ENCODE measurements at regions not wholly inside any gene's neighbourhood (a gene's known extent, or its start where the extent isn't known, plus 50 kb on each side); places are given as distances from the start of the nearest gene placed in this dataset.

DNA sequence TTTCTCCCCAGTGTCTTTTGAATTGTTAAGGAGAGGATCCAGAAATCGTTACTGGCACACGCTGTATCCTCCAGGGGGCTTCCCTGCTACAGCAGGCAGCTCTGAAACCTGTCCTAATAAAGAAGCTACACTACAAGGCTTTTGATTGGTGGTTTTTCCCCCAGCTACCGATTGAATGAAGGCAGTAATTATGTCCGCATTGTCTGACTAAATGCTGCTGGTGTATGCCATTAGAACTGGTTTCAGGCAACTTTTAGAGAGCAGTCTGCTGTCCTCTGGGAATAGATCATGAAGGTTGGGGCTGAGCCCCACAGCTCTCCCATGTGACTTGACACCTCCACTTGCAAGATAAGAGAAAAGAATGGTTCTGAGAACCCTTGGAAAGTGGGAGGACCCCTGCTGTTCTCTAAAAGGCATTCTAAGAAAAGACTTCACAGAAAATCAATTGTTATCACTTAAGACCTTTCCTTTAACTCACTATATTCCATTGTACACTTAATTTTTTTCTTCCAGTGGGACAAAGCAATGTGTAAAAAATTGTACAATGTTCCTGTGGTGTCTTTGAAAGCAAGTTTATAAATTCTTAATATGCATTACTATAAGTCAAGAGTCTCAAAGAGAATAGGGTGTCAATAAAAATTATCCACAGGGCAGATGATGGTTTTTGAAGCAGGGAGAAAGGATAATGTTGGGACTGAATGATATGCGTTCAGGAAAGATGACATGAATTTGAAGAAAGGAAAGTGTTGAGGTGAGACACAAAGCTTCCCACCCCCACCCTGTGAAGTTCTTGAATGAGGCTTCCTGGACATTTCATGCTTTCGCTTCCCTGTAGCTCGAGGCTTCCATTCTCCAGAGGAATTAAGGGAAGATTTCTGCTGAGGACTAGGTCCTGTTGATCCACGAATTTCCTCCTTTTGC, 53.0 kb upstream of the DAZL start:
- TF ChIP-seq CTCF (IDR thresholded peaks at IDR 0.05; ENCODE audit: extremely low read depth, insufficient read depth, missing control alignments): no peak
- no peak for DNase-seq (ENCODE audit: low spot score)
- in situ Hi-C loops (cut with MboI; ENCODE audit: low pct_unique_long_range_greater_than_20kb, low sequenced_read_pairs, unreplicated experiment): no loop called here

DNA sequence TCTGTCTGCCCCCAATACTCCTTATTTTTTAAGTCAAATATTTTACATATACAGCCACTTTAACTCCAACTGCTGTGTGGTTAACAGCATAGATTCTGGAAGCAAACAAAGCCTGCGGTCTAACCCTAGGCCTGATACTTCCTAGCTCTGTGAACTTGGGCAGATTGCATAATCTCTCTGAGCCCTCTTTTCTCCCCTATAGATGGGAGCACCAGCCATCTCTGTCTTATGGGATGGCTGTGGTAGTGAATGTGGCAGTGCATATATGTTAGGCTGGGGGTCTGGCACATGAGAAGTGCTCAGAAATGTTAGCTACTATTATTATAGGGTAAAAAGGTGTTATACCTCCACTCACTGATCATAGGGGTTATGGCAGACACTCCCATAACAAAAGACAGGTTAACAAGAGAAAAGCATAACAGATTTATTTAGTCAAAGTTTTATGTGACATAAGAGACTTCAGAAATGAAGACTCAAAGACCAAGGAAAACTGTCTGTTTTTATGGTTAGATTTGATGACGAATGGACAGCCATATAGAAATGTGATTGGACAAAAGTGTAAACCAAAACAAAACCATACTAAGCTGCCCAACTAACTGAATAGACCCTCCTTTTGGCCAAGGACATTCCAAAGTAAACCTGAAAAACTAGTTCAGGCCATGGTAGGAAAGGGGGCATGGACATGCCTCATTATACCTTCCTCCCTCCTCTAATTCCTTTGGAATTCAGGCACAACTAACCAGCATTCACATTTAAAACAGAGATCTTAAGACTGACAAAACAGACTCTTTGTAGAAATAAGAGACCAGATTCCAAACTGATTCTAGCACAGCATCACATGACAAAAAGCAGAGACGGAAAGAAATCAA, 53.9 kb upstream of the DAZL start:
- in situ Hi-C loops (cut with MboI; ENCODE audit: low pct_unique_long_range_greater_than_20kb, low sequenced_read_pairs, unreplicated experiment): no loop called here
- no peak for DNase-seq (ENCODE audit: low spot score)
- TF ChIP-seq CTCF (IDR thresholded peaks at IDR 0.05; ENCODE audit: extremely low read depth, insufficient read depth, missing control alignments): no peak

- no peak for TF ChIP-seq CTCF (IDR thresholded peaks at IDR 0.05; ENCODE audit: extremely low read depth, insufficient read depth, missing control alignments)
- in situ Hi-C loops (cut with MboI; ENCODE audit: low pct_unique_long_range_greater_than_20kb, low sequenced_read_pairs, unreplicated experiment): no loop called here
- DNase-seq (ENCODE audit: low spot score): no peak
These were observed 58.9 kb upstream of the DAZL start for GRCh38 chr3:16663854-16664712.

DNA sequence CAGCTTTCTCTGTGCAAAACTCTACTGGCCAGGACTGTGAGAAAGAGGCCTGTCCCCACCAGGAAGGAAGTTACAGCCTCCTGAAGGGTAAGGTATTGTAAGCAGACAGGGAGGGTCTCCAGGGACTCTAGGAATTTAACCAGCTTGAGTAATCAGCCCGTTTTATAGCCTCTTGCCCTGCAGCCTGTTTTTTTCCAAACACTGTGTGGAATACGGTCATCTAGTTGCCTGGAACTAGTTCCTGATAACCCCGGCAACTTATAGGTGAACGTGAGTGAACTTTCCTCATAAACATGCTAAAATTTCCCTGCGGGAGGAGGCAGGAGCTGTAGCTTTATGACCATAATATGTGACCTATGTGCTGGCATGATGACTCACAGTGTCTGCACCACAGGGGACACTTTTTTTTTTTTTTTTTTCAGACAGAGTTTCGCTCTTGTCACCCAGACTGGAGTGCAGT, 60.1 kb upstream of the DAZL start:
- DNase-seq (ENCODE audit: low spot score): no peak
- in situ Hi-C loops (cut with MboI; ENCODE audit: low pct_unique_long_range_greater_than_20kb, low sequenced_read_pairs, unreplicated experiment): no loop called here
- TF ChIP-seq CTCF (IDR thresholded peaks at IDR 0.05; ENCODE audit: extremely low read depth, insufficient read depth, missing control alignments): no peak

GRCh38 chr3:16666206-16666605, 61.0 kb upstream of the DAZL start:
- in situ Hi-C loops (cut with MboI; ENCODE audit: low pct_unique_long_range_greater_than_20kb, low sequenced_read_pairs, unreplicated experiment): no loop called here
- DNase-seq (ENCODE audit: low spot score): no peak
- TF ChIP-seq CTCF (IDR thresholded peaks at IDR 0.05; ENCODE audit: extremely low read depth, insufficient read depth, missing control alignments): no peak

- DNase-seq (ENCODE audit: low spot score): no peak
- no peak for TF ChIP-seq CTCF (IDR thresholded peaks at IDR 0.05; ENCODE audit: extremely low read depth, insufficient read depth, missing control alignments)
- in situ Hi-C loops (cut with MboI; ENCODE audit: low pct_unique_long_range_greater_than_20kb, low sequenced_read_pairs, unreplicated experiment): no loop called here
These were observed 62.4 kb upstream of the DAZL start for GRCh38 chr3:16667633-16668032.

All from GM13977 (cell line).